Keratinocyte (primary cell): ENCODE measurements at regions not wholly inside any gene's neighbourhood (a gene's known extent, or its start where the extent isn't known, plus 50 kb on each side); places are given as distances from the start of the nearest gene placed in this dataset.

Source experiments
- DNase-seq: peaks from one replicate; pipeline ENCODE4 v3.0.0-alpha.2; 2011; ENCODE audit warnings: low read depth, missing footprints, low spot score
- FAIRE-seq: peaks from 2 replicates; lab custom pipeline; 2011; peaks lifted over from hg19 to GRCh38; lab: Jason Lieb, UNC
- H2AFZ ChIP-seq: 2 replicates; pipeline ENCODE4 v1.6.0; 2012; ENCODE audit warnings: low read length, control low read depth, inconsistent platforms; ENCODE audit not compliant: control insufficient read depth
- H3K27ac ChIP-seq: 2 replicates; pipeline ENCODE4 v1.5.1; 2011; ENCODE audit warnings: low read length; ENCODE audit not compliant: control insufficient read depth, insufficient read depth
- H3K27me3 ChIP-seq: 3 replicates; pipeline ENCODE4 v1.6.0; 2011; ENCODE audit warnings: low read length; ENCODE audit not compliant: control insufficient read depth, insufficient read depth; ENCODE audit errors: extremely low read depth
- H3K36me3 ChIP-seq, 2 experiments: 2 replicates in 1 of 2; 3 replicates in 1 of 2; pipeline ENCODE4 v1.5.1; 2011; ENCODE audit warnings: low read length in 2 of 2, mild to moderate bottlenecking in 1 of 2; ENCODE audit not compliant: control insufficient read depth in 2 of 2, insufficient read depth in 2 of 2; ENCODE audit errors: extremely low read depth in 1 of 2
- H3K4me1 ChIP-seq: 3 replicates; pipeline ENCODE4 v1.5.1; 2011; ENCODE audit warnings: low read length; ENCODE audit not compliant: control insufficient read depth, insufficient read depth; ENCODE audit errors: extremely low read depth
- H3K4me2 ChIP-seq: 3 replicates; pipeline ENCODE4 v1.6.0; 2011; ENCODE audit warnings: low read depth, low read length; ENCODE audit not compliant: control insufficient read depth, insufficient read depth; ENCODE audit errors: extremely low read depth
- H3K4me3 ChIP-seq, 3 experiments: fragments of 200-600 bp in 1 of 3; sonication (generic) in 1 of 3; 2 replicates in 2 of 3; 3 replicates in 1 of 3; pipeline ENCODE4 v1.5.1; 2011 to 2016; ENCODE audit warnings: low read length in 3 of 3, mild to moderate bottlenecking in 3 of 3, control low read depth in 2 of 3, inconsistent platforms in 1 of 3, low read depth in 1 of 3, mixed read lengths in 1 of 3, mixed run types in 1 of 3, moderate library complexity in 1 of 3; ENCODE audit not compliant: control insufficient read depth in 2 of 3, insufficient read depth in 2 of 3; ENCODE audit errors: extremely low read depth in 1 of 3
- H3K79me2 ChIP-seq: 2 replicates; pipeline ENCODE4 v1.6.0; 2012; ENCODE audit warnings: low read length; ENCODE audit not compliant: control insufficient read depth, insufficient read depth
- H3K9ac ChIP-seq: 3 replicates; pipeline ENCODE4 v1.6.0; 2011; ENCODE audit warnings: low read length; ENCODE audit not compliant: control insufficient read depth, insufficient read depth; ENCODE audit errors: extremely low read depth
- H3K9me1 ChIP-seq: 3 replicates; pipeline ENCODE4 v1.6.0; 2011; ENCODE audit warnings: low read length; ENCODE audit not compliant: control insufficient read depth, insufficient read depth; ENCODE audit errors: extremely low read depth
- H3K9me3 ChIP-seq: 2 replicates; pipeline ENCODE4 v1.5.1; 2012; ENCODE audit warnings: low read depth, low read length; ENCODE audit not compliant: control insufficient read depth
- H4K20me1 ChIP-seq: 3 replicates; pipeline ENCODE4 v1.6.0; 2011; ENCODE audit warnings: low read length; ENCODE audit not compliant: control insufficient read depth, insufficient read depth; ENCODE audit errors: extremely low read depth
- EZH2 ChIP-seq: IDR thresholded peaks from one replicate; pipeline ENCODE4 v1.6.1; 2012; ENCODE audit warnings: inconsistent platforms, mild to moderate bottlenecking, low read length, moderate library complexity
- dilution Hi-C: fragments of 300-500 bp; cut with MboI; formaldehyde crosslinking; loops from one replicate; pipeline ENCODE4 v1.7.0; 2020; ENCODE audit warnings: low sequenced_read_pairs; ENCODE audit not compliant: extremely low pct_ligation_motif_present
- TF ChIP-seq, protein P1 (sequence below), 3 experiments: IDR thresholded peaks in 1 of 3; conservative IDR thresholded peaks in 1 of 3; optimal IDR thresholded peaks in 1 of 3; 2 replicates in 2 of 3; 3 replicates in 1 of 3; pipeline versions ENCODE3 to v1.5.1; 2011; ENCODE audit warnings: low read length in 3 of 3, mild to moderate bottlenecking in 3 of 3, moderate library complexity in 2 of 3, control low read depth in 1 of 3, inconsistent platforms in 1 of 3; ENCODE audit not compliant: insufficient read depth in 2 of 3; ENCODE audit errors: extremely low read depth in 1 of 3

DNA sequence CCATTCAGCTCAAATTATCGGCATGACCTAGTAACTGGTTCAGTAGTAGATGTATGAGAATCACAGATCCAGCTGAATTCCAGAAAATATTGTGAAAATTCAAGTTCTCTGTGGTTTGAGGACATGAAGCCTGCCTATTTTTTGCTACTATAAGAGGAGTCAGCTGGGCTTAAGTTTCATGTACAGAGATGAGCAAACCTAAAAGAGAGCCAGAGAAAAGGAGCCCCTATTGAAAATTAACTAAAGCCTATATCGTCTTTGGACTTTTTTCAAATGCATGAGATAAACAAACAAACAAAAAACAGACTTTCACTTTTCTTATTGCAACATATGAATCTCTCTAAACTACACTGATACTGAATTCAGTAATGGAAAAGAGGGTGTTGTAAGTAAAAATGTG lies 106.8 kb upstream of the SPRY2 start:
- Histone ChIP-seq H3K9me3 (no peaks in the 10 kb centered on the region), H3K27ac (no peak overlapping the region), H3K4me1 (no peaks in the 10 kb centered on the region), H3K79me2 (no peaks in the 10 kb centered on the region), H3K4me3 (no peak overlapping the region), H4K20me1 (no peaks in the 10 kb centered on the region), H3K4me2 (no peak overlapping the region), H3K9ac (no peak overlapping the region), H2AFZ (no peak overlapping the region), H3K9me1 (no peaks in the 10 kb centered on the region), H3K27me3 (no peaks in the 10 kb centered on the region), H3K36me3 (no peaks in the 10 kb centered on the region)
- TF ChIP-seq EZH2: no peak
- TF ChIP-seq, protein P1, sequence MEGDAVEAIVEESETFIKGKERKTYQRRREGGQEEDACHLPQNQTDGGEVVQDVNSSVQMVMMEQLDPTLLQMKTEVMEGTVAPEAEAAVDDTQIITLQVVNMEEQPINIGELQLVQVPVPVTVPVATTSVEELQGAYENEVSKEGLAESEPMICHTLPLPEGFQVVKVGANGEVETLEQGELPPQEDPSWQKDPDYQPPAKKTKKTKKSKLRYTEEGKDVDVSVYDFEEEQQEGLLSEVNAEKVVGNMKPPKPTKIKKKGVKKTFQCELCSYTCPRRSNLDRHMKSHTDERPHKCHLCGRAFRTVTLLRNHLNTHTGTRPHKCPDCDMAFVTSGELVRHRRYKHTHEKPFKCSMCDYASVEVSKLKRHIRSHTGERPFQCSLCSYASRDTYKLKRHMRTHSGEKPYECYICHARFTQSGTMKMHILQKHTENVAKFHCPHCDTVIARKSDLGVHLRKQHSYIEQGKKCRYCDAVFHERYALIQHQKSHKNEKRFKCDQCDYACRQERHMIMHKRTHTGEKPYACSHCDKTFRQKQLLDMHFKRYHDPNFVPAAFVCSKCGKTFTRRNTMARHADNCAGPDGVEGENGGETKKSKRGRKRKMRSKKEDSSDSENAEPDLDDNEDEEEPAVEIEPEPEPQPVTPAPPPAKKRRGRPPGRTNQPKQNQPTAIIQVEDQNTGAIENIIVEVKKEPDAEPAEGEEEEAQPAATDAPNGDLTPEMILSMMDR (optimal IDR thresholded peaks at IDR 0.05 in 1 of 3, IDR thresholded peaks at IDR 0.05 in 1 of 3, conservative IDR thresholded peaks at IDR 0.05 in 1 of 3; ENCODE audit: extremely low read depth in 1 of 3, insufficient read depth in 2 of 3, low read length in 3 of 3): no peak
- no peak for DNase-seq
- dilution Hi-C loops: no loop called here
- no peak for FAIRE-seq

DNA sequence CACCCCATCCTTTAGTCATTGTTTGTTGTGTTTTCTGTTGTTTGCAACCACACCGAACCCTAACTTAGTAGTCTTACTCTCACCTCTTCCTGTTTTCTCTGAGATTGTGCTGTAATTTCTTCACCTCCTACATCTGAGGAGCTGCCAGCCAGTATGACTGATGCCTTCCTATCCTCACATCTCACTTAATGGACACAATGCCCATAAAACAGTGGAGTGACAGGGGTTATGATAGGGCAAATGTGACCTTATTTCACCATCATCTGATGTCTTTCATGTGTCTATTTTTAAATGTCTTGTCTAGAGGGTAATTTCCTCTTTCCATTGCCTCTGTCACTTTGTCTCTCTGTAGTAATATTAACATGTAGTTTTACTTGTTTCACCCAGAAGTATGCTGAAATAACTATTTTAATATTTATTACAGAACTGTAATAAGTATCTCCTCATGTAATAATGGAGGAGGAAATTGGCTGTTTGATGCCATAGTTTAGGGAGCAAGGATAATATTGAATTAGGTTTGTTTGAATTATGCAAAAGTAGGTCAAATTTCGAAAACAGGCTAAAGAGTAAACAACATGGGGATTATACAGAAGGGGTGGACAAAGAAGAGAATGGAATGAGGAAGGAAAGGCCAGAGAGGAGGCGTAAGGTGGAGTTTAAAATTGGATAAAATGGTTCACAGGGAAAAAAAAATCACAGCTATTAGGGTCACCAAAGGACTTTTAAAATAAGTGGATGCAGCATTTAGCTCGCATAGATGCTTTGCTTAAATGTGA lies 103.5 kb upstream of the SPRY2 start:
- no peaks in the 10 kb centered on the region for H3K79me2 ChIP-seq
- no peak overlapping the region for H3K4me3 ChIP-seq
- H2AFZ ChIP-seq: no peak overlapping the region
- FAIRE-seq (no peak), DNase-seq (no peak)
- H3K27me3 ChIP-seq: no peaks in the 10 kb centered on the region
- no peaks in the 10 kb centered on the region for H3K9me3 ChIP-seq
- no peaks in the 10 kb centered on the region for H4K20me1 ChIP-seq
- H3K36me3 ChIP-seq: no peaks in the 10 kb centered on the region
- H3K9me1 ChIP-seq: no peaks in the 10 kb centered on the region
- H3K9ac ChIP-seq: no peak overlapping the region
- no peaks in the 10 kb centered on the region for H3K4me1 ChIP-seq
- TF ChIP-seq, protein P1 (optimal IDR thresholded peaks at IDR 0.05 in 1 of 3, IDR thresholded peaks at IDR 0.05 in 1 of 3, conservative IDR thresholded peaks at IDR 0.05 in 1 of 3; ENCODE audit: extremely low read depth in 1 of 3, insufficient read depth in 2 of 3, low read length in 3 of 3): no peak
- TF ChIP-seq EZH2: no peak
- dilution Hi-C loops: no loop called here
- no peak overlapping the region for H3K4me2 ChIP-seq
- no peak overlapping the region for H3K27ac ChIP-seq
